H1 (cell line): ENCODE measurements at regions not wholly inside any gene's neighbourhood (a gene's known extent, or its start where the extent isn't known, plus 50 kb on each side); places are given as distances from the start of the nearest gene placed in this dataset.

Source experiments
- CTCF ChIA-PET: fragments of 300-600 bp; sonication (Branson Sonifier 250); formaldehyde crosslinking; loops from one replicate; lab custom pipeline; 2021; ENCODE audit not compliant: partially characterized antibody; lab: Charles Lee
- POLR2A ChIA-PET: fragments of 300-600 bp; sonication (Branson Sonifier 250); formaldehyde crosslinking; loops from one replicate; lab custom pipeline; 2021; ENCODE audit warnings: inconsistent platforms; ENCODE audit not compliant: partially characterized antibody; lab: Charles Lee
- DNase-seq, 2 experiments: peaks; one replicate each; pipeline versions ENCODE4 v3.0.0 to v3.0.0-alpha.2; 2010 to 2022; ENCODE audit warnings: low spot score in 2 of 2, low read depth in 1 of 2, mixed read lengths in 1 of 2
- FAIRE-seq: peaks from 2 replicates; lab custom pipeline; 2011; peaks lifted over from hg19 to GRCh38; lab: Jason Lieb, UNC
- H2AFZ ChIP-seq: 2 replicates; pipeline ENCODE4 v1.8.1; 2012; ENCODE audit warnings: low read length, inconsistent platforms
- H2AK5ac ChIP-seq: 2 replicates; pipeline ENCODE4 v1.6.1; 2013; ENCODE audit warnings: low read depth, low read length
- H2BK120ac ChIP-seq: replicated peaks from 2 replicates; pipeline ENCODE3; 2013; ENCODE audit warnings: low read depth, low read length, inconsistent platforms
- H2BK12ac ChIP-seq: 2 replicates; pipeline ENCODE4 v1.6.1; 2013; ENCODE audit warnings: low read depth, low read length
- H2BK15ac ChIP-seq: 2 replicates; pipeline ENCODE4 v1.6.1; 2013; ENCODE audit warnings: low read length
- H2BK20ac ChIP-seq: 2 replicates; pipeline ENCODE4 v1.6.1; 2013; ENCODE audit warnings: low read length
- H2BK5ac ChIP-seq: 2 replicates; pipeline ENCODE4 v1.6.1; 2013; ENCODE audit warnings: low read depth, low read length
- H3K14ac ChIP-seq: 2 replicates; pipeline ENCODE4 v1.6.1; 2013; ENCODE audit warnings: inconsistent platforms; ENCODE audit not compliant: insufficient read length
- H3K18ac ChIP-seq: 2 replicates; pipeline ENCODE4 v1.6.1; 2013; ENCODE audit warnings: low read length; ENCODE audit errors: extremely low read depth
- H3K23ac ChIP-seq: 2 replicates; pipeline ENCODE4 v1.6.1; 2013; ENCODE audit warnings: inconsistent platforms; ENCODE audit not compliant: insufficient read length
- H3K23me2 ChIP-seq: 2 replicates; pipeline ENCODE4 v1.6.1; 2013; ENCODE audit warnings: low read depth, low read length
- H3K27ac ChIP-seq: 2 replicates; pipeline ENCODE4 v1.6.1; 2011; ENCODE audit warnings: low read depth, low read length, inconsistent platforms
- H3K27me3 ChIP-seq, 4 experiments: replicated peaks in 1 of 4; 1 replicate in 1 of 4; 2 replicates in 3 of 4; pipeline versions ENCODE4 v1.6.1 to v1.8.1; 2011 to 2013; ENCODE audit warnings: low read length in 3 of 4, mild to moderate bottlenecking in 3 of 4, inconsistent platforms in 2 of 4, mixed read lengths in 2 of 4, moderate library complexity in 1 of 4; ENCODE audit not compliant: control insufficient read depth in 3 of 4, insufficient read depth in 3 of 4; ENCODE audit errors: extremely low read depth in 1 of 4
- H3K36me3 ChIP-seq, 4 experiments: 2 replicates each; pipeline versions ENCODE4 v1.6.1 to v1.8.1; 2011 to 2013; ENCODE audit warnings: mild to moderate bottlenecking in 4 of 4, low read length in 3 of 4, moderate library complexity in 2 of 4, control low read depth in 1 of 4, inconsistent platforms in 1 of 4; ENCODE audit not compliant: insufficient read depth in 4 of 4, control insufficient read depth in 2 of 4
- H3K4ac ChIP-seq: replicated peaks from 2 replicates; pipeline ENCODE3; 2013; ENCODE audit warnings: low read length, low read depth, mixed read lengths, inconsistent platforms; ENCODE audit not compliant: insufficient read length
- H3K4me1 ChIP-seq, 4 experiments: replicated peaks in 1 of 4; 1 replicate in 1 of 4; 2 replicates in 3 of 4; pipeline versions ENCODE4 v1.6.1 to v1.8.1; 2011 to 2013; ENCODE audit warnings: low read length in 3 of 4, inconsistent platforms in 2 of 4, mixed read lengths in 1 of 4; ENCODE audit not compliant: insufficient read depth in 4 of 4, control insufficient read depth in 3 of 4
- H3K4me2 ChIP-seq, 2 experiments: 2 replicates each; pipeline versions ENCODE4 v1.6.1 to v1.8.1; 2011 to 2013; ENCODE audit warnings: low read depth in 2 of 2, low read length in 2 of 2, control low read depth in 1 of 2, inconsistent platforms in 1 of 2, mild to moderate bottlenecking in 1 of 2; ENCODE audit not compliant: insufficient read depth in 1 of 2
- H3K4me3 ChIP-seq, 4 experiments: fragments of 200-600, 300-600 bp in 1 of 4; sonication (generic), shearing (Covaris generic), sonication (Bioruptor Twin) in 1 of 4; 2 replicates each; pipeline versions ENCODE4 v1.5.1 to v1.8.1; 2011 to 2016; ENCODE audit warnings: low read length in 4 of 4, low read depth in 3 of 4, control low read depth in 2 of 4, inconsistent platforms in 2 of 4, mild to moderate bottlenecking in 2 of 4, mixed read lengths in 1 of 4, moderate library complexity in 1 of 4; ENCODE audit not compliant: insufficient read depth in 2 of 4; ENCODE audit errors: extremely low read depth in 1 of 4
- H3K56ac ChIP-seq: replicated peaks from 2 replicates; pipeline ENCODE3; 2013; ENCODE audit warnings: low read depth, mild to moderate bottlenecking, mixed read lengths, low read length, inconsistent platforms; ENCODE audit not compliant: insufficient read length
- H3K79me1 ChIP-seq: 2 replicates; pipeline ENCODE4 v1.6.1; 2013; ENCODE audit warnings: low read depth, low read length, control low read depth
- H3K79me2 ChIP-seq, 2 experiments: 2 replicates each; pipeline versions ENCODE4 v1.6.1 to v1.8.1; 2012 to 2013; ENCODE audit warnings: low read length in 2 of 2, mild to moderate bottlenecking in 2 of 2, inconsistent platforms in 1 of 2; ENCODE audit not compliant: insufficient read depth in 2 of 2, control insufficient read depth in 1 of 2
- H3K9ac ChIP-seq, 4 experiments: replicated peaks in 1 of 4; 1 replicate in 1 of 4; 2 replicates in 3 of 4; pipeline versions ENCODE4 v1.6.1 to v1.8.1; 2011 to 2013; ENCODE audit warnings: low read depth in 3 of 4, low read length in 3 of 4, control low read depth in 2 of 4, mild to moderate bottlenecking in 2 of 4, moderate library complexity in 2 of 4, inconsistent platforms in 1 of 4; ENCODE audit errors: extremely low read depth in 1 of 4
- H3K9me3 ChIP-seq, 2 experiments: 2 replicates each; pipeline versions ENCODE4 v1.6.1 to v1.8.1; 2012 to 2013; ENCODE audit warnings: mild to moderate bottlenecking in 2 of 2, moderate library complexity in 2 of 2, control low read depth in 1 of 2, inconsistent platforms in 1 of 2, low read depth in 1 of 2, low read length in 1 of 2, mixed read lengths in 1 of 2; ENCODE audit not compliant: insufficient read depth in 2 of 2
- H4K20me1 ChIP-seq, 2 experiments: replicated peaks in 1 of 2; 2 replicates each; pipeline versions ENCODE3 to v1.8.1; 2011 to 2013; ENCODE audit warnings: inconsistent platforms in 2 of 2, low read length in 2 of 2, mild to moderate bottlenecking in 1 of 2; ENCODE audit not compliant: insufficient read depth in 2 of 2, control insufficient read depth in 1 of 2
- H4K5ac ChIP-seq: 2 replicates; pipeline ENCODE4 v1.6.1; 2013; ENCODE audit warnings: low read length, low read depth, mixed read lengths, inconsistent platforms; ENCODE audit not compliant: insufficient read length
- H4K8ac ChIP-seq: 2 replicates; pipeline ENCODE4 v1.8.0; 2013; ENCODE audit warnings: mild to moderate bottlenecking, moderate library complexity, low read length, inconsistent platforms; ENCODE audit not compliant: insufficient read depth; ENCODE audit errors: extremely low read depth
- H4K91ac ChIP-seq: replicated peaks from 2 replicates; pipeline ENCODE3; 2013; ENCODE audit warnings: low read length, mixed read lengths, inconsistent platforms; ENCODE audit not compliant: insufficient read length
- CTBP2 ChIP-seq: IDR thresholded peaks from 2 replicates; pipeline ENCODE4 v1.7.0; 2011; ENCODE audit warnings: borderline replicate concordance, mild to moderate bottlenecking, moderate library complexity, mixed read lengths, low read length; ENCODE audit not compliant: insufficient read depth, insufficient read length
- EP300 ChIP-seq, 2 experiments: IDR thresholded peaks; 1 replicate in 1 of 2; 2 replicates in 1 of 2; pipeline ENCODE4 v1.6.1; 2011 to 2012; ENCODE audit warnings: low read depth in 2 of 2, low read length in 2 of 2, mild to moderate bottlenecking in 2 of 2, borderline replicate concordance in 1 of 2, inconsistent platforms in 1 of 2, moderate library complexity in 1 of 2
- HDAC2 ChIP-seq, 2 experiments: fragments of 300-600 bp in 1 of 2; sonication (generic) in 1 of 2; IDR thresholded peaks; 2 replicates each; pipeline ENCODE4 v1.6.1; 2011 to 2012; ENCODE audit warnings: low read depth in 2 of 2, low read length in 2 of 2, mild to moderate bottlenecking in 2 of 2, moderate library complexity in 2 of 2, borderline replicate concordance in 1 of 2, inconsistent platforms in 1 of 2
- NANOG ChIP-seq: IDR thresholded peaks from 2 replicates; pipeline ENCODE4 v1.6.1; 2011; ENCODE audit warnings: low read length, low read depth, mild to moderate bottlenecking, inconsistent platforms; ENCODE audit not compliant: insufficient read depth, poor library complexity, severe bottlenecking
- NRF1 ChIP-seq: IDR thresholded peaks from 2 replicates; pipeline ENCODE4 v1.6.1; 2011; ENCODE audit warnings: mild to moderate bottlenecking, low read depth, low read length, improper control_type of control experiment
- RAD21 ChIP-seq, 2 experiments: IDR thresholded peaks in 1 of 2; conservative IDR thresholded peaks in 1 of 2; 2 replicates each; pipeline ENCODE4 v1.6.1; 2011; ENCODE audit warnings: low read depth in 2 of 2, low read length in 2 of 2, improper control_type of control experiment in 1 of 2, inconsistent platforms in 1 of 2, mild to moderate bottlenecking in 1 of 2, moderate library complexity in 1 of 2
- RXRA ChIP-seq: IDR thresholded peaks from 2 replicates; pipeline ENCODE4 v1.6.1; 2011; ENCODE audit warnings: low read depth, mild to moderate bottlenecking, low read length, moderate library complexity; ENCODE audit not compliant: insufficient read depth
- SIX5 ChIP-seq: IDR thresholded peaks from 2 replicates; pipeline ENCODE4 v1.6.1; 2011; ENCODE audit warnings: mild to moderate bottlenecking, low read depth, low read length
- TAF7 ChIP-seq: optimal IDR thresholded peaks from 2 replicates; pipeline ENCODE3; 2011; ENCODE audit warnings: low read depth, mild to moderate bottlenecking, inconsistent platforms, low read length, moderate library complexity, borderline replicate concordance
- TEAD4 ChIP-seq: IDR thresholded peaks from 2 replicates; pipeline ENCODE4 v1.6.1; 2012; ENCODE audit warnings: low read depth, low read length, inconsistent platforms, mixed read lengths
- WGBS, 2 experiments: shearing (Covaris generic) in 1 of 2; methylation state at CpG; one replicate each; pipeline versions ENCODE4 v1.1.6 to v1.1.7; 2013 to 2015; ENCODE audit warnings: low lambda C conversion rate in 2 of 2, mixed read lengths in 2 of 2, inconsistent platforms in 1 of 2, low coverage in 1 of 2, missing lambda C conversion rate in 1 of 2; ENCODE audit not compliant: insufficient replicate concordance in 2 of 2, insufficient coverage in 1 of 2, insufficient read length in 1 of 2; ENCODE audit errors: extremely low coverage in 1 of 2, missing lambda C conversion rate in 1 of 2; 5-methylcytosine and 5-hydroxymethylcytosine counted together
- TF ChIP-seq, protein P1 (sequence below): IDR thresholded peaks from 2 replicates; pipeline ENCODE4 v1.6.1; 2012; ENCODE audit warnings: inconsistent platforms

GRCh38 chr5:142445266-142445665 is 120.4 kb upstream of the SPRY4 start:
- ChIA-PET CTCF (interaction anchor here (0.7 to 1.6 kb wide), 8 partner anchors 10 to 118 kb away, joined by 3 to 6 read pairs (median 3); no protein-coding TSS in a partner anchor), POLR2A (no interaction called here)
- Histone ChIP-seq H3K27me3 (no peaks in the 10 kb centered on the region), H3K4me2 (no peak overlapping the region), H3K4me1 (peaks cover 0 to 5% (median under 1%) of the 10 kb centered on the region in 4 experiments; a peak in 2 of 7 replicates), H4K8ac (no peak overlapping the region), H4K91ac (no peak overlapping the region), H3K9ac (no peak overlapping the region), H3K79me1 (no peaks in the 10 kb centered on the region), H2AFZ (no peak overlapping the region), H2BK5ac (no peak overlapping the region), H2AK5ac (no peak overlapping the region), H3K4ac (no peak overlapping the region), H2BK20ac (peak overlapping the region; percentile 37; the same call in 1 of the 2 replicates), H3K27ac (no peak overlapping the region), H3K36me3 (no peaks in the 10 kb centered on the region), H3K23me2 (no peaks in the 10 kb centered on the region; the same call in 1 of the 2 replicates), H3K18ac (no peak overlapping the region), H3K79me2 (no peaks in the 10 kb centered on the region), H3K4me3 (no peak overlapping the region), H3K56ac (no peak overlapping the region), H3K23ac (no peak overlapping the region), H4K20me1 (no peaks in the 10 kb centered on the region), H2BK15ac (no peak overlapping the region), H4K5ac (no peak overlapping the region), H2BK12ac (no peak overlapping the region; the same call in 1 of the 2 replicates), H3K14ac (no peak overlapping the region), H3K9me3 (no peaks in the 10 kb centered on the region), H2BK120ac (no peak overlapping the region)
- WGBS, 2 experiments: 99% methylated on average over 5 of the region's 5 CpGs; no CpG with 5 or more reads in 1 of the 2 experiments
- DNase-seq: no peak
- no peak for FAIRE-seq
- TF ChIP-seq TAF7 (no peak), RXRA (no peak), SIX5 (no peak), NRF1 (no peak), EP300 (IDR thresholded peaks at IDR 0.05; ENCODE audit: borderline replicate concordance in 1 of 2, low read depth in 2 of 2, low read length in 2 of 2) (no peak), NANOG (no peak), CTBP2 (no peak), HDAC2 (IDR thresholded peaks at IDR 0.05; ENCODE audit: borderline replicate concordance in 1 of 2, low read depth in 2 of 2, low read length in 2 of 2) (no peak), TEAD4 (no peak), RAD21 (IDR thresholded peaks at IDR 0.05 in 1 of 2, conservative IDR thresholded peaks at IDR 0.05 in 1 of 2; ENCODE audit: low read depth in 2 of 2, low read length in 2 of 2) (no peak)
- TF ChIP-seq, protein P1, sequence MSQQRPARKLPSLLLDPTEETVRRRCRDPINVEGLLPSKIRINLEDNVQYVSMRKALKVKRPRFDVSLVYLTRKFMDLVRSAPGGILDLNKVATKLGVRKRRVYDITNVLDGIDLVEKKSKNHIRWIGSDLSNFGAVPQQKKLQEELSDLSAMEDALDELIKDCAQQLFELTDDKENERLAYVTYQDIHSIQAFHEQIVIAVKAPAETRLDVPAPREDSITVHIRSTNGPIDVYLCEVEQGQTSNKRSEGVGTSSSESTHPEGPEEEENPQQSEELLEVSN: no peak
